ENCODE measurements at regions not wholly inside any gene's neighbourhood (a gene's known extent, or its start where the extent isn't known, plus 50 kb on each side); places are given as distances from the start of the nearest gene placed in this dataset.

GRCh38 chr9:2465516-2465915 is 156.1 kb upstream of the VLDLR start:
- no peak for DNase-seq

GRCh38 chr9:2465921-2466460 is 155.6 kb upstream of the VLDLR start:
- peak in 1 of 2 experiments; percentile 11 for DNase-seq

DNA sequence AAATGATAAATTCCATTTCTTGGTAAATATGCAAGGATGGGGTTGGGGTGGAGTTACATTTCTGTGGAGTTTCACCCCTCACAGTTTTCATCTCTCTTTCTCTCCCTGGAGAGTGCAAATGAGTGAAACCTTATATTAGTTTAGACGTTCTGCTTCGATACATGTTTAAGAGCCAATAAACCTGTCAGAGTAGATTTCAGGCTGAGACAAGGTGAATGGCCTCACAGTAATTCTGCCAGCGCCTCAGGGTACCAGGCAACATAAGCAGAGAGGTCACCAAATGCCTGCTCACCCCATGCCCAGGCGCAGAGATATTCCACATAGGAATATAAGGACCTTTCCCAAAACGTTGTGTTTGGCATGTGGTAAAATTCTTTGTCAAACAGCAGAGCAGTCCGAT is 154.9 kb upstream of the VLDLR start:
- DNase-seq, result peak in 1 of 2 experiments; percentile 52

DNA sequence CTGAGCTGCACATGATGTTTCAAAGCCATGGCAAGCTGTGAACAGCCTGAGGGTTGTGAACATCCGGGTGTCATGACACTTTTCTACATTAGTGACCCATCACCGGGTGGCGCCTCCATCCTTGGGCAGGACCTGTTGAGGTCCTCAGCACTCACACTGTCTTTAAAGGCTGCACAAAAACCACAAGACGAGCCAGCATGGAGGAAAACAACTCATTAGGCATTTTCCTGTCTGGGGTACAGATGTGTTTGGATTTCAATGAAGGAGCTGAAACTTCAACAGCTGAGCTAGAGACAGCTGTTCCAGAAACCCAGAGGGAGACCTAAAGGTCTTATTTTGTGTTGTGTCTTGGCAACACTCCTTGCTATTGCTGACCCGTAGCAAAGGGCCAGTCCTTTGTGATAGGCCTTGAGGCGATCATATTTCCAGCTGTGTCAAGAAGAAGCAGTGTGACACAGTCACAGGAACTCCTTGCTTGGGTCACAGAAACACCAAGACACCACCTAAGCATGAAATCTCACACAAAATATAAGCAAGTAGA is 151.8 kb upstream of the VLDLR start:
- no peak for DNase-seq

DNA sequence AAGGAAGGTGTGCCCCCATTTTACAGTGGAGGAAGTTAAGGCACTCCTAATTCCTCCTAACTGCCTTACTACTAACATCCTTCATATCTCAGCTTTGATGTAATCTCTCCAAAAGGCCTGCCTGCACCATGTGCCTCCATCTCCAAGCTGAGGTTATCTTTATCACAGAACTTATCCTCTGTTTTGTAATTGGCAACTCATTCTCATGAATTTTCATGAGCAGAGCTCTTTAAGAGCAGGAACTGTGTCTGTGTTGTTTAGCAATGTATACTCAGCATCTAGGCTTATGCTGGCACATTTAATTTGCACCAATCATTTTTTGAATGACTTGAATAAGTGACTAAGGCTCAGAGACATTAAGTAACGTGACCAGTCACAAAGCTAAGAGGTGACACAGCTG is 147.9 kb upstream of the VLDLR start:
- no peak for DNase-seq

- DNase-seq, result no peak
Measured at GRCh38 chr9:2477755-2478154, 143.8 kb upstream of the VLDLR start.

GRCh38 chr9:2478421-2478820 is 143.2 kb upstream of the VLDLR start:
- DNase-seq, result no peak

GRCh38 chr9:2479056-2479565 is 142.5 kb upstream of the VLDLR start:
- DNase-seq, result no peak

GRCh38 chr9:2480255-2480837 is 141.2 kb upstream of the VLDLR start:
- DNase-seq, result no peak

DNA sequence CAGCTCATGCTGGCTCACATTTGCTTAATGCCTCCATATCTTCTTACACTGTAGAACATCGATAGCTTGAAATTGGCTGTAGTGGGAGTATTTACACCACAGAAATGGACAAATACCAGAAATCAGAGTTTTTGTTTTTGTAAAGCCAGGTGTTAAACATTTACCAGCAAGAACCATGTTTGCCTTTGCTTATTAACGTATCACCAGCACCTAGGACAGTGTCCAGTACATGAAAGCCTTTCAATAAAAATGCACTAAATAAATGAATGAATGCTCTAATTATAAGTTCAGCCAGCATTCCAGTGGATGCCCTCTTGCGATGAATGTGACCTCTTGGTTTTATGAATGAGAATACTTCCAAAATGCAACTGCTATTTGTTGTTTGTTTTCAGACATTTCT is 140.4 kb upstream of the VLDLR start:
- no peak for DNase-seq

- no peak for DNase-seq
Measured at GRCh38 chr9:2486988-2487387, 134.6 kb upstream of the VLDLR start.

DNA sequence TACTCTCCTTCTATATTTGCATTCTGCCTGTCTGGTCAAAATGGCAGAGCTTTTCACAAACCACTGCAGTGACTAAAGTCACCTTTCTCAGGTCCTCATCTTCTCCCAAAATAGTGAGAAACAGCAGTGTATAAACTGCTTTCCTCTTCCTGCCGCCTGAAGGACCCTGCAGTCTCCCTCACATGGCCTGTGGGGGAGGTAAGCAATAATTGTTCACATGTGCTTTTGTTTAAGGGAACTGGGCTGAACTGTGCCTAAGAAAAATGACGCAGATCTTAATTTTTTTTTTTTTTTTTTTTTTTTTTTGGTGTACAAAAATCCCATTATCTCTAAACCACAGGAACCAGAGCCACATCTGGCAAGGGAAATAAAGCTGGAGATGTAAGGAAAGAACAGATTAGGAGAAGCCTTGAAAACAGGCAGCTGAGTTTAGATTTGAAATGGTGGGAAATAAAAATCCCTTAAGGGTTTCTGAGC is 131.7 kb upstream of the VLDLR start:
- DNase-seq, result no peak

DNA sequence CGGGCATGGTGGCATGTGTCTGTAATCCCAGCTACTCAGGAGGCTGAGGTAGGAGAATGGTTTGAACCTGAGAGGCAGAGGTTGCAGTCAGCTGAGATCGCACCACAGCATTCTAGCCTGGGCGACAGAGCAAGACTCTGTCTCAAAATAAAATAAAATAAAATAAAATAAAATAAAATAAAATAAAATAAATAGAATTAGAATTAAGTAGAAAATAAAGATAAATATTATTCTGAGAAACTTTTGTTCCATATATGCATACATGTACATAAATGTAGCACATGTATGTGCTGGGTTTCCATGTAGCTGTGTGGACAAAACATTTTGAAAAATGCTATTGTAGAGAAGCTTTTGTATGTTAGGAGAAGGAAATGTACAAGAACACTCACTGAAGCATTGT is 129.4 kb upstream of the VLDLR start:
- no peak for DNase-seq

GRCh38 chr9:2493109-2493508 is 128.5 kb upstream of the VLDLR start:
- DNase-seq, result no peak

DNA sequence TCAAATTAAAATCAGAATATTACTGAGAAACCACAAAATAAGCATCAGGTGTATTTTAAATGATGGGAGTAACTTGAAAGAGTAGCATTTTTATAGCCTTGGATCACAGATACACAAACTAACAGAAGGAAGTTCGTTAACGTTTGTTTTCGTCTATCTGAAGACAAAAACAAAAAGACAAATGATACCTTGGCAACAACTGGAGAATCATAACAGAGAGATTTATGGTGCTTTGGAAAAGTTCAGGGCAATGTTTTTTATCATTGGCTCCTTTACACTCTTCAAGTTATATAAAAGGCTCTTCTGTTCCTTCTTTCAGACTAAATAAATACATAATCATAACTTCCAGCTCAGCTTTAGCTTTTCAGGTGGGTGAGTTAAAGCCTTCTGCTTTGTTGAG is 128.1 kb upstream of the VLDLR start:
- no peak for DNase-seq

GRCh38 chr9:2494562-2494961 is 127.0 kb upstream of the VLDLR start:
- no peak for DNase-seq

DNA sequence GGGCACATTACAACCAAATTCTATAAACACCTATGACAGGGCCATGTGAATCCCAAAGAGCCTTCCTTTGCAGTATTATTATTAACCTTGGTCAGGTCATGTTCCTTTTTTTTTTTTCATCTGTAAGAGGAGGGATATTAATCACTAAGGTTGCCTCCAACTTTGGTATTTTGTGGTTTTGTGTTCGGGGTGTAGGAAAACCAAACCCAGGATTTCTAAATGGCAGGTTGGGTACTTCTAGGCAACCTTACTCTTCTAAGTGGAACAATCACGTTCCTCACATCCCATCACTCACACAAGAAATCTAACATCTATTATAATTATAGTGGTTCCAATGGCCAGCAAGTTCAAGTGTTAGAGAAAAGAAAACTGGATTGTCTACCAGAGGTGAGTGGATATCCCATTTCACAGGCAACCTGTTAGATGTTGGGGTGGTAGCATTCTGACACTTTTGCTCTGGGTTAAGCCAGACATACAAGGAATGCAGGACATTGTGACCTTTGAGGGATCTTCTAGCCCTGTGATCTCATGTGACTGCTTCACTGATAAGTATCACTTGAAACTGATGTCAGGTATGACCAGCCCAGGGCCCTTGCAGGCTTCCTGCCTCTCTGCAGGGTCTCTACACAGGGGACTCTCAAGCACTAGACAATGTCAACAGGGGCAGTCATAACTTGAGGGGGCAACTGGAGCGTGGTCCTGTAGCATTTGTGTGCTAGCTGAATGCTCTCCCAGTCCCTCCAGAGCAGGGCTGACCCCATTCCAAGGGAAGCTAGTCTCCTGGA is 126.2 kb upstream of the VLDLR start:
- no peak for DNase-seq

DNA sequence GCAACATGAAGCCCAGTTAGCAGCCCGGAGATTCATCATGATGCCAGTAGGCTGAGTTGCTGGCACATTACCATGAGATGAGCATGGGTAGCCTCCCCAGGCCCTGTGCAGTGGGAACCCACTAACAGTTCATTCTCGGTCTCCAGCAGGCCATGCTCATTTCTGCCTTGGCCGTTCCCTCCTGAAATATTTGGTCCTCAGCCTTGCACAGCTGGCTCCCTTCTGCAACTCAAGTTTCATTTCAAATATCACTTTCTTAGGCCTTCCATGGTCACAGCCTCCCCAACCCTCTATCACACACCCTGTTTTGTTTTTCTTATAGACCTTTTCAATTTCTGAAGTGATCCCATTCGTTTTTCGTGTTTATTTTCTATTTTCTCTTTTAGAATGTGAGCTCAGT is 125.4 kb upstream of the VLDLR start:
- DNase-seq, result no peak

DNA sequence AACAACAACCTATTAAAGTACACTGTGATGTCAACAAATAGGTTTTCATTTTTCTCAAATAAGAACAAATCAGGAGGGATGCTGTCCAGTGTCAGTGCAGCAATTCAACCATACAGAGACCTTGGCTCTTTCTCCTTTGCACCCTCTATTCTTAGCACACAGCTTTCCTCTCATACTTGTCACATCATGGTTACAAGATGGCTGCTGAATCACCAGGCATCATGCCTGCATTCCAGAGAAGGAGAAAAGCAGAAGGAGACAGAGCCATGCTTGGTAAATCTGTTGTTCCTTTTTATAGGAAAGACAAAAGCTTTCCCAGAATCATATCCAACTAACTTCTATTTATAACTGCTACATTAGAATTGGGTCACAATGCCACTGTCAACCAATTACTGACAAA is 124.7 kb upstream of the VLDLR start:
- no peak for DNase-seq

DNA sequence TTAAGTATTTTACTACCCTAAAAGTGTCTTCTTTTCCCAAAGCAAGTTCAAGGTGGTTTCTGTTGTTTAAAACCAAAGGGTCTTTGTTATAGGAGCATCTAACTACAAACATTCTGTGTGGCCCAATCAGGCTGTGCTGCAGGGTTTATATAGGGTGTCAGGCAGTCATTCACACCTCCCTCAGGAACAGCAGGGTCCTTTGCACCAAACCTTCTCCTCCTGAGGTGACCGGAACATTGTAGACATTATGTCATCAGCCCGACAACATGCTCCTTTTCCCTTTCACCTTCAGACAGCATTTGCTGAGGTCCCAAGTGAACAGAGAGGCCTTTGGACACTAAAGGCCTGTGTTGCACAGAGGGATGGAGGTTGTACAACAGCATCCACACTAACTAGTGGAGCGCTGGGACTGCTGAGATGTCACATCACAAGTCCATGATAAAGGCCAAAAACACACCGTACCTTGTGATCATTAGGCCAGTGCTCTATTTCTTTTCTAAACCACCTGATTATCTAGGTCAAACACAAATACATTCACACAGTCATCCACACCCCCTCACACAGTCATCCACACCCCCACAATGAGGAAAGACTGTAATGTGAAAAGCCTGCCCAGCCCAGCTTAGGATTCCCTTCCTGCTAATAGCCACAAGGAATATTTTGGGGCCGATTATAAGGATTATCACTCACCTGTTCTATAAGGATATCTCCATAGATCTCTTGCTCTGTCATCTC is 123.8 kb upstream of the VLDLR start:
- no peak for DNase-seq

DNA sequence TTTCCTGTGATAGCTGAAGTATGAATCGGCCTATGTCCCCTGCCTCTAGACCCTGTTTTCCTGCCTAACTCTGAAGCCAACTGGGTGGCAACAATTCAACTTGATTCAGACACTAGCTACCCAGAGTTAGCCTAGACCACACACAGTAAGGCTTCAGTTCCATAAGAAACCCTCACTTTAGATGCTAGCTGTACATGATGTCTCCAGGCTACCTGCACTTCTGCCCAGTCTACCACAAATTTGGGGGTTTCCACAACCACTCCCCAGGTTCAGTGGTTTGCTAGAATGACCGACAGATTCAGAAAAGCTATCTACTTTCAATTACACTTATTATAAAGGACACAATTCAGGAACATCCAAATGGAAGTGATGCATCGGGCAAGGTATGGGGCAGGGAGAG is 119.4 kb upstream of the VLDLR start:
- no peak for DNase-seq

- no peak for DNase-seq
Measured at GRCh38 chr9:2502760-2503159, 118.8 kb upstream of the VLDLR start.

- DNase-seq, result no peak
Measured at GRCh38 chr9:2506321-2506720, 115.3 kb upstream of the VLDLR start.
